BLaER1 (cell line): ENCODE measurements at regions not wholly inside any gene's neighbourhood (a gene's known extent, or its start where the extent isn't known, plus 50 kb on each side); places are given as distances from the start of the nearest gene placed in this dataset.

Experiments
- H3K27ac ChIP-seq: shearing (Covaris generic); formaldehyde crosslinking; 2 replicates; pipeline ENCODE4 v1.8.1; 2022
- H3K27me3 ChIP-seq: shearing (Covaris generic); formaldehyde crosslinking; 2 replicates; pipeline ENCODE4 v1.8.1; 2022
- H3K36me3 ChIP-seq: shearing (Covaris generic); formaldehyde crosslinking; 2 replicates; pipeline ENCODE4 v1.8.1; 2022
- H3K4me1 ChIP-seq: shearing (Covaris generic); formaldehyde crosslinking; 2 replicates; pipeline ENCODE4 v1.8.1; 2022
- H3K4me2 ChIP-seq: shearing (Covaris generic); formaldehyde crosslinking; 2 replicates; pipeline ENCODE4 v1.8.1; 2022
- H3K4me3 ChIP-seq: shearing (Covaris generic); formaldehyde crosslinking; 2 replicates; pipeline ENCODE4 v1.8.1; 2022
- H3K9ac ChIP-seq: shearing (Covaris generic); formaldehyde crosslinking; 2 replicates; pipeline ENCODE4 v1.8.1; 2022
- H3K9me3 ChIP-seq: shearing (Covaris generic); formaldehyde crosslinking; 2 replicates; pipeline ENCODE4 v1.8.1; 2022
- H4K20me1 ChIP-seq: shearing (Covaris generic); formaldehyde crosslinking; 2 replicates; pipeline ENCODE4 v1.8.1; 2022
- Cebpa-rat ChIP-seq: shearing (Covaris generic); IDR thresholded peaks from 2 replicates; pipeline ENCODE4 v1.8.1; 2022

DNA sequence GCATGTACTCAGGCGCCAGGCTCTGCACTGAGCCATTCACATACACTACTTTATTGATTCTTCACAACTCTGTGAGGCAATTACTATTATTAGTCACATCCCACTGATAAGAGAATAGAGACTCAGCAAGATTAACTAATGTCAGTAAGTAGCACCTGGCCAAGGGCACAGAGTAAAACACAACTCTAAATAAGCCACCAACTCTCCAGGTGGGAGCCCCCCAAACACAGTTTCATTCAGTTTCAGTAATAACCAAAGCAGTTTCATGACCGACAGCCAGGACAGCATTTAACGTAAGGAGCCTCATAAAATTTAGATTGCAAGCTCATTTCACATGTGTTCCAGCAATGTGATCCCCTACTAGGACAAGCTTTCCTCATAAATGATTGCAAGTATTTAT lies 323.1 kb upstream of the CCDC196 start:
- H3K27ac ChIP-seq: no peak overlapping the region
- H3K27me3 ChIP-seq: no peaks in the 10 kb centered on the region
- no peak overlapping the region for H3K4me2 ChIP-seq
- no peak for TF ChIP-seq Cebpa-rat
- no peaks in the 10 kb centered on the region; the same call in 1 of the 2 replicates for H3K9me3 ChIP-seq
- no peaks in the 10 kb centered on the region for H3K4me1 ChIP-seq
- H3K4me3 ChIP-seq: no peak overlapping the region
- no peaks in the 10 kb centered on the region for H3K36me3 ChIP-seq
- no peaks in the 10 kb centered on the region for H4K20me1 ChIP-seq
- no peak overlapping the region for H3K9ac ChIP-seq

DNA sequence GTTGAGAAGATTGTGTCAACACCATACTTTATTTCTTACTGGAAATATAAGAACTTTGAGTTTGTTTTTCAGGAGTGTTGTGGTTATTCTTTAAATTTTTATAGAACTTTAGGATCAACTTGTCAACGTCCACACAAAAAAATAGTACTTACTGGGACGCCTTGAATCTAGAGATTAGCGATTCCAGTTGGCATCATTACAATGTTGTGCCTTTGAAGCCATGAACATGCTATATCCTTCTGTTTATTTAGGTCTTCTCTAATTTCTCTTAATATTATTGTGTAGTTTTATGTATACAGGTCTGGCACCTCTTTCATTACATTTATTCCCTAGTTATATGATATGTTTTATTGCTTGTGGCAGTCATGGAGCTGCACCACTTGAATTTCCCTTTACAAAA lies 320.8 kb upstream of the CCDC196 start:
- Histone ChIP-seq H3K27me3 (no peaks in the 10 kb centered on the region), H3K4me1 (no peaks in the 10 kb centered on the region), H3K36me3 (no peaks in the 10 kb centered on the region), H3K4me3 (no peak overlapping the region), H3K27ac (no peak overlapping the region), H3K9ac (no peak overlapping the region), H4K20me1 (no peaks in the 10 kb centered on the region), H3K9me3 (no peaks in the 10 kb centered on the region; the same call in 1 of the 2 replicates), H3K4me2 (no peak overlapping the region)
- TF ChIP-seq Cebpa-rat: no peak

DNA sequence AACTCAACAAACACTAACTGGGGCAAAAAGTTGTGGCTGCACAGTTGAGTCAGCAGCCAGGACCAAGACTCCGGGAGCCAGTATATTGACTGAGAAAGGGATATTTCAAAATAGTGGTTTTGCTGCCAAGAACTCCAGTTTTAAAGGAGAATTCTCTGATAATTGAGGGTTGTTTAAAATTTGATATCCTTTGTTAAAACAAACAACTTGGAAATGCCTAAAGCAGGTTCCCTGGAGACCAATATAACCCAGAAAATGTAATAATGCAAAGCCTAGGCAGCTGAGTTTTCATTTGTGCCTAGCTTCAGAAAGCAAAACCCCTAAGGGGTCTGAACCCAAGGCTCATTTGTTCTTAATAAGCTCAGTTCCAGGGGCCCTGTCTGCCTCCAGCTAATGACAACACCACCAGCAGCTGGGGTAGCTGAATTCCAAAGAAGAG lies 311.7 kb upstream of the CCDC196 start:
- Histone ChIP-seq H3K4me1 (no peaks in the 10 kb centered on the region), H4K20me1 (no peaks in the 10 kb centered on the region), H3K9me3 (no peaks in the 10 kb centered on the region), H3K9ac (no peak overlapping the region), H3K27me3 (no peaks in the 10 kb centered on the region), H3K4me2 (no peak overlapping the region), H3K36me3 (no peaks in the 10 kb centered on the region), H3K27ac (no peak overlapping the region), H3K4me3 (no peak overlapping the region)
- TF ChIP-seq Cebpa-rat: no peak

DNA sequence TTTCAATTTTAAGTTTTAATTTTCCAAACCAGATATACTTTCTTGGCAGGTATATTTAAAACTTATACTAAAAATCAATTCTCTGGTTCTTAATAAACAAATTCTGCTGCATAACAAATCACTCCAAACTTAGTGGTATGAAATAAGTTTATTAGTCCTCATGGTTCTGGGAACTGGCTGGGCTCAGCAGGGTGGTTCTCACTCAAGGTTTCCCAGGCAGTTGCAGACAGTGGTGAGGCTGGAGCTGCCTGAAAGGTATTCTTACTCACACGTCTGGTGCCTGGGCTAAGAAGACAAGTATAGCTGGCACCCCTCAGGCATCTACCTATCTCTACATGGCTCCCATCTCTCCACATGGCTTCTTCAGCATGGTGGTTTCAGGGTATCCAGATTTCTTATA lies 308.2 kb upstream of the CCDC196 start:
- no peak for TF ChIP-seq Cebpa-rat
- H3K27ac ChIP-seq: no peak overlapping the region

DNA sequence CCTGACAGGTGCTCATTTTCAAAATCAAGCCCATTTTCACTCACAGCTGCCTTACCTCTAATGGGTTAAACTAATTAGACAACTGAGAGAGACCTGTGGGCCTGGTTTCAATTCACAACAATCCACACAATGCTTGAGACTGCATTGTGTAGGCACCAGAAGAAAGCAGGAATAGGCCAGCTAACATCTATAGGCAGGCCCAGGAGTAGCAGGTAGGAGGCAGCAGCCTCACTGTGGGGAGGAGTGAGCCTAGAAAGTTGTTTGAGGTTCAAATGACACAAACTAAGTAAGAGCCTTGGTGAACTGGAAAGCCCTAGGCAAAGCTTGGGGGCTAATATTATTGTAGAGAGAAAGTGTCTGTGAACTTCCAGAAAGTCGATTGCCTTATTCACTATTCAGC lies 289.5 kb upstream of the CCDC196 start:
- no peaks in the 10 kb centered on the region for H3K4me1 ChIP-seq
- no peak overlapping the region for H3K4me2 ChIP-seq
- no peaks in the 10 kb centered on the region for H4K20me1 ChIP-seq
- TF ChIP-seq Cebpa-rat: no peak
- H3K9me3 ChIP-seq: peaks cover 23% of the 10 kb centered on the region
- H3K36me3 ChIP-seq: no peaks in the 10 kb centered on the region
- no peak overlapping the region for H3K9ac ChIP-seq
- H3K4me3 ChIP-seq: no peak overlapping the region
- H3K27me3 ChIP-seq: no peaks in the 10 kb centered on the region
- no peak overlapping the region for H3K27ac ChIP-seq

More for the DNA sequence above, 308.2 kb upstream of the CCDC196 start:
- H3K9ac ChIP-seq: no peak overlapping the region
- H3K9me3 ChIP-seq: no peaks in the 10 kb centered on the region
- H3K27me3 ChIP-seq: no peaks in the 10 kb centered on the region
- H4K20me1 ChIP-seq: no peaks in the 10 kb centered on the region
- H3K4me2 ChIP-seq: no peak overlapping the region
- no peak overlapping the region for H3K4me3 ChIP-seq
- H3K4me1 ChIP-seq: no peaks in the 10 kb centered on the region
- H3K36me3 ChIP-seq: no peaks in the 10 kb centered on the region

DNA sequence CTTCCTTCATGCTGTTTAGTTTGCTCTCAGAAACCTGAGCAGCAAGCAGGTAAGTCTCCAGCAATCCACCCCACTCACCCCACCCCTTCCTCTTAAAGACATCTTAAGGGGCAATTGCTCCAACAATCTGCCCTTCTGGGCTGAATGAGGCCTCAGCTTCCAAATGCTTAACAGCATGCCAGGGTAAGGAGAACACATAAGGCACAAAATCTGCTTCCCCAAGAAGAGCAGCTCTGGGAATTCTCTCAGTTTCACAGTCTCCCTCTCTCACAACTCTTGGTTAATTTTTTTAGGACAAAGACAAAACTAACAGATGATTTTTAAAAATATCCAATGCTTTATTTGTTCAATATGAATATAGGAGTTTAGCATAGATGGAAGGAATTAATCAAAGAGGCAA lies 288.9 kb upstream of the CCDC196 start:
- no peaks in the 10 kb centered on the region for H4K20me1 ChIP-seq
- H3K4me2 ChIP-seq: no peak overlapping the region
- H3K9ac ChIP-seq: no peak overlapping the region
- H3K27ac ChIP-seq: no peak overlapping the region
- no peaks in the 10 kb centered on the region for H3K4me1 ChIP-seq
- no peak for TF ChIP-seq Cebpa-rat
- H3K36me3 ChIP-seq: no peaks in the 10 kb centered on the region
- no peaks in the 10 kb centered on the region for H3K27me3 ChIP-seq
- H3K4me3 ChIP-seq: no peak overlapping the region
- peaks cover 23% of the 10 kb centered on the region for H3K9me3 ChIP-seq

DNA sequence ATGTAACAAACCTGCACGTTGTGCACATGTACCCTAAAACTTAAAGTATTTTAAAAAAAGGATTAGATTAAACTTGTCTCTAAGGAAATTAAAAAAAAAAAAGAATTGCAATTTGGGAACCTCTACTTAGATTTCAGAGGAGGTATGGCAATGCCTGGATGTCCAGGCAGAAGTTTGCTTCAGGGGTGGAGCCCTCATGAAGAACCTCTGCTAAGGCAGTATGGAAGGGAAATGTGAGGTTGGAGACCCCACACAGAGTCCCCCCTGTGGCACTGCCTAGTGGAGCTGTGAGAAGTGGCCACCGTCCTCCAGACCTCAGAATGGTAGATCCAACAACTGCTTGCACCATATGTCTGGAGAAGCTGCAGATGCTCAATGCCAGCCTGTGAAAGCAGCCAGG lies 279.6 kb upstream of the CCDC196 start:
- TF ChIP-seq Cebpa-rat: no peak
- no peak overlapping the region for H3K27ac ChIP-seq

DNA sequence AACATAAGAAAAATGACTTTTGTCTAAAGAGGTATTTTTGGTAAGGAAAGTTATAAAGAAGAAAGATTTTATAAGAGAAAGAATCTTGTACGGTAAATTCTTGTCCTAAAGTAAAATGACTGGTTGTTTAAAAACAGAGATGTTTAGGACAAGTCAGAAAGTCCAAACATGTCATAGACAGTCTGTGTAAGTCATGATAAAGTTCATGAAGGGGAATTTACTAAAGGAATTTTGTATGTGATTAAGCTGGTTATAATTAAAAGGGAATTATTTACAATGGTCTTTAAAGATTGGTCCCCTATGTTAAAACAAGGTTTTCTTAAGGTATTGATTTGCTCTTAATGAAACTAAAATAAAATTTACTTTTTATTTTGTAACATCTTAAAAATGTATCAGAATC lies 269.4 kb upstream of the CCDC196 start:
- Histone ChIP-seq H3K27ac (no peak overlapping the region), H3K9me3 (peaks cover 53% of the 10 kb centered on the region), H3K27me3 (no peaks in the 10 kb centered on the region), H3K36me3 (no peaks in the 10 kb centered on the region), H4K20me1 (no peaks in the 10 kb centered on the region), H3K4me2 (no peak overlapping the region), H3K4me1 (no peaks in the 10 kb centered on the region), H3K9ac (no peak overlapping the region), H3K4me3 (no peak overlapping the region)
- no peak for TF ChIP-seq Cebpa-rat

More for the DNA sequence above, 279.6 kb upstream of the CCDC196 start:
- H3K4me2 ChIP-seq: no peak overlapping the region
- no peaks in the 10 kb centered on the region for H3K36me3 ChIP-seq
- H3K27me3 ChIP-seq: no peaks in the 10 kb centered on the region
- H4K20me1 ChIP-seq: no peaks in the 10 kb centered on the region
- peaks cover 28% of the 10 kb centered on the region for H3K9me3 ChIP-seq
- no peak overlapping the region for H3K4me3 ChIP-seq
- no peak overlapping the region for H3K9ac ChIP-seq
- H3K4me1 ChIP-seq: no peaks in the 10 kb centered on the region

DNA sequence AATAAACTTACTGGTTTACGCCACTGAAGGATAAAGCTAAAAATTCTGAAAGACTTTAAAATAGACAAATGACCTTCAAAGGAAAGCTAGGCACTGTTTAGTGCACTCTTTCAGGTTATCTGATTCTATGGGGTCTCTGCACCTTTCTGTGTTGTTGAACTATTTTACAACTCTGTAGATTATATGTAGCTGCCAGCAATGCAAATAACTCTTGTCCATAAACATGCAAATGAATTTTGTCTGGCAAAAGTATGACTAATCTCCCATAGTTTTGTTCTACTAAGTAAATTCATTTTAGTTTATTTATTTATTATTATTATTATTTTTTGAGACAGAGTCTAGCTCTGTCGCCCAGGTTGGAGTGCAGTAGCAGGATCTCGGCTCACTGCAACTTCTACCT lies 266.3 kb upstream of the CCDC196 start:
- H3K4me3 ChIP-seq: no peak overlapping the region
- no peaks in the 10 kb centered on the region for H4K20me1 ChIP-seq
- H3K27me3 ChIP-seq: no peaks in the 10 kb centered on the region
- H3K36me3 ChIP-seq: no peaks in the 10 kb centered on the region
- no peak overlapping the region for H3K27ac ChIP-seq
- H3K9me3 ChIP-seq: peaks cover 45% of the 10 kb centered on the region
- no peaks in the 10 kb centered on the region for H3K4me1 ChIP-seq
- no peak overlapping the region for H3K4me2 ChIP-seq
- TF ChIP-seq Cebpa-rat: no peak
- no peak overlapping the region for H3K9ac ChIP-seq

DNA sequence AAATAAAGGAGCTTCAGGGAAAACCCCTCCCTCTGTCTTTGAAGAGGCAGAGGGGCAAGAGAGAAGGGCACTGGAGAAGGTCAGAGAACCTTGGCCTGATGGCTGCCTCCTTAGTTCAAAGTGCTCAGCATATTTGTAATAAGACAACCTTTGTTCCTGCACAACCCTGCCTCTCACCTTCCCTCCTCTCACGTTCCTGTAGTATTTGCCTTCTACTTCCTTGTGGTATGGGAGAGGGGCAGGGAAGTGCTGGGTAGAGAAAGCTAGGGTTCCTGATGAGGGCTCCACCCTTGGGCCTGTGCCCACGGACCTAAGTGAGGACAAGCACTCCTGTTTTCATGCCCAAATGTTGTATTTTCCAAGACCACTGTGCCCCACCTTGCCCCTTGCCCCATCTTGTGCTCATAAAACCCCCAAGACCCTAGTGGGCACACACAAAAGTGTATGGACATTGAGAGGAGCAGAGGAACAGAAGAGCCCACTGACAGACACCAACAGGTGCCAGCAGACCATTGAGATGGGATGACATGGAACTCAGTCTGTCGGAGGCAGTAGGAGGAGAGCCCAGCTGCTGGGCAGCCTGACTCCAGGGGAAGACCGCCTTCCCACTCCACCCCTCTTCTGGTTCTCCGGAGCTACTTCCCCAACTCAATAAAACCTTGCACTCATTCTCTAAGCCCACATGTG lies 261.5 kb upstream of the CCDC196 start:
- Histone ChIP-seq H3K4me2 (no peak overlapping the region), H3K4me3 (no peak overlapping the region), H3K9ac (no peak overlapping the region), H4K20me1 (no peaks in the 10 kb centered on the region), H3K27ac (no peak overlapping the region), H3K36me3 (no peaks in the 10 kb centered on the region), H3K4me1 (no peaks in the 10 kb centered on the region), H3K27me3 (no peaks in the 10 kb centered on the region), H3K9me3 (peaks cover 6% of the 10 kb centered on the region)
- TF ChIP-seq Cebpa-rat: no peak

DNA sequence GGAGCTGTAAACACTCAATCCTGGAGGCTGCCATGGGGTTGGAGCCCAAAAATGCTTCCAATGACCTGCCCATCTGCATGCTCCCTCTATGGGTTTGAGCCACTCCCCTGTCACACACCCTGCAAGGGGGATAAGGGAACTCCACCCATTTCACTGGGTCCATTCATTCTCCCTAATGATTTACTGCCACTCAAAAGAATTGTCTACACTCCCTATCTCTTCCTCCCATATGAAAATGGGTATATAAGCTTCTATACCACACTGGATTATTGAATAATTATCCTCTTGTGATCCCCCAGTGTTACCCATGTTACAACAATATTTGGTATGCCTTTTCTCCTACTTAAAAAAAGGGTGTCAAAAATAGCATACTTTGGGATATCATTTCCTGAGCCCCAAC lies 260.8 kb upstream of the CCDC196 start:
- no peak for TF ChIP-seq Cebpa-rat
- Histone ChIP-seq H3K9ac (no peak overlapping the region), H3K27me3 (no peaks in the 10 kb centered on the region), H3K36me3 (no peaks in the 10 kb centered on the region), H3K27ac (no peak overlapping the region), H3K4me2 (no peak overlapping the region), H3K4me1 (no peaks in the 10 kb centered on the region), H3K4me3 (no peak overlapping the region), H4K20me1 (no peaks in the 10 kb centered on the region), H3K9me3 (peaks cover 6% of the 10 kb centered on the region; the same call in 1 of the 2 replicates)
